GM18502 (cell line): ENCODE measurements at regions not wholly inside any gene's neighbourhood (a gene's known extent, or its start where the extent isn't known, plus 50 kb on each side); places are given as distances from the start of the nearest gene placed in this dataset.
"Not testable (repeated sequence)": the region's sequence is repeated elsewhere in the genome, so short reads cannot be mapped to it uniquely, and the experiment has no call there.

Experiments
- ATAC-seq: cut with Tn5 transposase; IDR thresholded peaks from one replicate; pipeline ENCODE4 v1.9.1; 2021; ENCODE audit warnings: mild to moderate bottlenecking; ENCODE audit not compliant: unreplicated experiment, poor library complexity

DNA sequence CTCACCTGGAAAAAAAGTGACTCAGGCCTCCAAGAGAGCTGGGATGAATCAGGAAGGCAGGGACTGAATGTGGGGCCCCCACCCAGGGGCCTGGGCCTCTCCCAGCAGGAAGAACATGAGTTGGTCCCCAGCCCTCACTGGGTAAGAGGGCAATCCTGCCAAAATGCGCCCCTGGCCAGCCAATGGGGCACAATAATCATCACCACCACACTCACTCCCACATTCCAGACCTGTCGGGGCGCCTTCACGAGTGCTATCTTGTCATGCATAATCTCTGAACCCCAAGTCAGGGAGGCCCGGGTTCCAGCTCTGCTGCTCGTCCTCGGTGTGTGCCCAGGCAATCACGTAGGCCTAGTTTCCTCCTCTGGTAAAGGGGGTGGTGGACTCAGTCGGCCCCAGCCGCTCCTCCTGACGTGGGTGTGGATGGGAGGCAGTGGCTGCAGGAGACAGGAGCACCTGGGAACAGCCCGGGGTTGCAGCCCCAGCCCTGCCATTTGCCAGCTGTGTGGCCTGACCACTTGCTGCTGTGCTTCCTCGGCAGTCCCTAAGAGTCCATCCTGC, 115.1 kb downstream of the CYP26B1 start:
- no peak for ATAC-seq

DNA sequence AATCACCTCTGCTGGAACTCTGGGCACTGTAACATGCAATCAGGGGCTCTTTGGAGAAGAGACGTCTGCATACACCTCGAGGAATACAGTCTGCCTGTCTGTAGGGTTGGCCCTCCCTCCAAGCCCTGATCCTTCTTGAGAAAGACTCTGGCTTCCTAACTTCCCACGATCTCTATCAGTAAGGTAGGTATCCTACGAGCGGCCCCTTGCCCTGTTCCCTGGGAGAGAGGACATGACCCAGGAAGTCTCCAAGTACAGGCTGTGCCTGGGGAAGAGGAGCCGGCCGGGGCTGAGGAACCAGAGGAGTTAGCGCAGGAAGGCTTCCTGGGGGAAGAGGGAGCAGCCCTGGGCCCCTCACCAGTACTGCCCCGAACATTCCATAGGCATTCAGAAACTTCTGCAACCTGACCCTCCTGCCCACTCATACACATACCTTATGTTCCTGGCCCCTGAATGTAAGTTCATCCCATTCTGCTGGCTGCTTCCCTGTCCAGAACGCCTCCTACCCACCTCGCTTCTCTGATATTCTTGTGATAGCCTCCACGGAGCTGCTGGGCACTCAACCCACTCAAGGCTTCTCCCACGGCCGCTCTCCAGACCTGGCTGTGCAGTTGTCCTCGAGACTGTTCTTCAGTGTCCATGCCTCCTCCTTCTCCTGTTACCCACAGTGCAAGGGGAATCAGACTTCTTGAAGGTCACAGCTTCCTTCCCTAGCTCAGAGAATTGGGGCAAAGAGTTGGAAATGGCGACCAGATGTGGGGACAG, 116.1 kb downstream of the CYP26B1 start:
- ATAC-seq = no peak

DNA sequence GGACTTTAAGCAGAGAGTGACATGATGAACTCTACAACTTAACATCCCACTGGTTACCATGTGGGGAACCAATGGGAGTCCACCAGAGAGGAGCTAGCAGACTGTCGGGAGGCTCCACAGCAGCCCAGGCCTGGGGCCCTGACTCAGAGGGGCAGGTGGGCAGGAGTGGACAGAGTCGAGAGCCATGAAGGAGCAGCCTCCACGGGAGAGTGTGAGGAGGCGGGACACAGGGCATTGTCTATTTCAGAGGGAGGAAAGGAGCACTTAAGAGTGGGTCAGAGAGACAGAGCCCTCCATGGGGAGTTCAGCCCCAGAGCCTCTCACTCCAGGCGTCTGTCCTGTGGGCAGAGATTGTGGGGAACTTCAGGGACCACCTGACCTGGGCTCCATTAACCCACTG, 118.7 kb downstream of the CYP26B1 start:
- no peak for ATAC-seq

DNA sequence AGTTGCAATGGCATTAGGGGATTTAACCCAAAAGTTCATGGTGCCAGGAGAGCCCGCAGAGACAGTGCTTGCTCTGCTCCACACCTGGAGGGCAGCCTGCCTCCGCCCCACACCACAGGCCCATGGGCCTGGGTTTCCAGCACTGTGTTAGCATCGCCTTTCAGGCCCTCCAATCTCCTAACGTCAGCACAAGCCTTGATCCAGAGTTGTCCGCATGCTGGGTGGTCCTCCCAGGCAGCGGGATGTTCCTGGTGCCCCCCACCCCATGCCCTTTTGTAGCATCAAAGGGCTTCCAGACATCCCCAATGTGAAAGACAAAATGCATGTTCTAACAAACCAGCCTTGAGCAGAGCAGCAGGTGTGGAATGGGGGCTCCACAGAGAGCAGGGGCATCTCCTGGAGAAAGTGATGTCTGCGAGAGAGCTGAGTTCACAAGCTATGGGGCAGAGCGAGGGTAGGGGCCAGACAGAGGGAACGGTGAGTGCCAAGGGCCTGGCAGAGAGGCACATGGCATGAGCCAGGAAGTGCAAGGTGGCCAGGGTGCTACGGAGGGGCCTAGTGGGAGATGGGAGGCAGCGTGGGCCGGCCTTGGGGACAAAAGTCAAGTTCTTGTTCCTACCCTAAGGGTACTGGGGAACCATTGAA, 119.2 kb downstream of the CYP26B1 start:
- no peak for ATAC-seq

DNA sequence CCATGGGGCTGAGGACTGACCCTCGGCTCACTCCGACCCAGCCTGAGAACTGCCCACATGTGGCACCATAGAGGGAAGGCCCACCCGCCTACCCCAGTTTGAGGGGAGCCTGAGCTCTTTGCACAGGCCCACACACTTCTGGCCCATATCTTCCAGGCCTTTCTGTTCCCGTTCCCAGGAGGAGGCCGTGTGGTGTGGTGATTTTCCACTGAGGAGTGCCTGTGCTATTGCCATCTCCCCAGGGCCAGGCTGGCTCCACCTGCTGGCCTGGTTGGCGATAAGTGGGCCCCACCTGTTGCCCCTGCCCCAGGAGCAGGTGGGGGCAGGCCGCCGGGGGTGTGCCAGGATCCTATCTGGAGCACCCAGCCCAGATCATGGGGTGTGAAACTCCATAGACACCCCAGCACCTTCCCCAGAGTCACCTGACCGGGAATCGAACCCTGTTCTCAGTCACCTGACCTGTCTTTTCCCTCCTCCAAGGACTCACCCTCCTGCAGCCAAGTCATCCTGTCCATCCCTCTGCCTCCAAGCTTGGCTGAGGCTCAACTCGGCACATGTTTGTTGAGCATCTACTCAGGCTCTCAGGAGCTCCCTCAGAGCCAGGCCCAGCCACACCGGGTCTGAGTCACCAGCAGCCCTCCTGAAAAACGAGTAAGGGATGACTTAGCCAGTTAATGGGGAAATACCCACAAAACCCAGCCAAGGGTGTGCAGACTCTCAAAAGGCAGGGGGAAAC, 120.1 kb downstream of the CYP26B1 start:
- no peak for ATAC-seq

DNA sequence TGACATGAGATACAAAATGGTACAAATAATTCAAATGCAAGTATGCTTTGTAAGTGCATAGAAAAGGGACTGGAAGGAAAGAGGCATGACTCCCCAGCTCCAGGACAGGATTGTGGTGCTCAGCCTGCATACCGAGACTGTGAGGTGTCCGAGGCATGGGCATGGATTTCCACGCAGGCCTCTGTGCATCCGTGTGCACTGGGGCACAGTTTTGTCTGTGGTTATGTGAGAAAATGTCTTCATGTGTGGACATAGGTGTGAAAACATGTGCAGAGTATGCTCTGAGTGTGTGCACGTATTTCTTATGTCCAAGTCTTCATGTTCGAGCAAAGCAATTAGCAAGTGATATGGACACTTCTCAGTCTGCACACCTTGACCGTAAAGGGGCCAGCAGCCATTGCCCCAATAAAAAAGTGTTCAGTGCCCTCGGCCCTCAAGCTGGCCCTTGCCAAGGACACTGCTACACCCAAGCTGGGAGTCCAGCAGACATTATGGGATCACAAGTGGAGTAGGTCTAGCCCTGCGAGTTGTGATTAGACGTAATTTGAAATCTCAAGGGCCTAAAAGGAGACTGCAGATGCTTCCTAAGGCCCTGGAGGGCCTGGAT, 120.7 kb downstream of the CYP26B1 start:
- ATAC-seq = no peak

DNA sequence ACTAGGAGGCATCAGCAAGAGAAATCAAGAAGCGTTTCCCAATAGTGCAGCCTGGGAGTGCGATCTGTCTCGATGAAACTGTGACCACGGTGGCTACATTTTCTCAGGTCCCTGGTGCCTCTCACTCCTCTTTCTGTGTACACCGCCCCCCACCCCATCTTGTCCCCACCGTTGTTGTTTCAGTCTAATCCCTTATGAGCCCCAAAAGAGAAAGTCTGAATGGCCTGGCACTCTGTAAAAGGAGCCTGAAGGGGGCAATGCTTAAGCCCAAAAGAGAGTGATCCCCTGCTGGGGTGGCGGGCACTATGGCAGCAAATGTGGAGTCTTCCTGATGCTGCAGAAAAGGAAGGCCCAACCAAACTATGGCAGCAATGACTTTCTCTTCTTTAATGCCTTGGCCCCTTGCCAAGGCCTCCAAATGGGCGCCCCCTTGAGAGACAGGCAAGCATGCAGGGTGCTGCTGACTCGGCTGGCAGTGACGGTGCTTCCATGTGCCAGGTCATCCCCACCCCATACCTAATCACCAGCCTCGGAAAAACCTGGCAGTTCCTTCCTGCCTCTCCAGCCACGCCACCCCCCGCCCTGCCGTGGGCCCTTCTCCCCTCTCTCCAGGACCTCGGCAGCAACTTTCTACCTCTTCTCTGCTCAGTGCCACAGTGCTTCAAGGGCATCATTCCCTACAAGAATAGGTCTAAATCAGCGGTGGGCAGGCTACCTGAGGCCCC, 123.0 kb downstream of the CYP26B1 start:
- no peak for ATAC-seq

DNA sequence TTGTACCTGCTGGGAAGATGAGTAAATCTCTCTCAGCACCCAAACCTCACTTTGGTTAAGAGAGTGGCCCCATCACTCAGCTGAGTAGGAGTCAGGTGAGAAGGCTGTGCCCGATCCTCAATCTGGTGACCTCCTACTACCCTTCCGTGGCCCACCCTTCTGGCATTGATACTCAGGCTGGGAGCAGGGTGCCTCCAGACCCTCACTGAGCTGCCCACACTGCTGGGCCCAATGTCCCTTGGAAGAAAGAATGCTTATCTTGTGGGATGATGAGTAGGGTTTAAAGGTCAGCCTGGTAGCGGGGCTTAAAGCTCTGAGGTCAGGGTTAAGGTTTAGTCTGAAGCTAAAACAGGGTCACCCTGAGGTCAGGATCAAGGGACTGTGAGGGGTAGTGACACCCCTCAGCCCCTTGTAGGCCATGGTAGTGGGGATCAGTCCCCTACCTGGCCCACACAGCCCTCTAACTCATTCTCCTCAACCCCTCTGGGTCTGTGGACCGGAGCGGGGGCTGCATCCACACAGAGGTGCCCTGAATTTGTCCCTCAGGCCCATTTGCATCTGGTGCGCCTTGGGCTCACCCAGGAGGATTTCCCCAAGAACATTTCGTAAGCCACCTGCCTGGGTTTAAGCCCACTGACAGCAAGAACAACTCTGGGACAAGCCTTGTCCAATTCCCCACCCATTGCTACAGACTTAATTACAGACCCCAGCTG, 123.8 kb downstream of the CYP26B1 start:
- ATAC-seq = no peak

DNA sequence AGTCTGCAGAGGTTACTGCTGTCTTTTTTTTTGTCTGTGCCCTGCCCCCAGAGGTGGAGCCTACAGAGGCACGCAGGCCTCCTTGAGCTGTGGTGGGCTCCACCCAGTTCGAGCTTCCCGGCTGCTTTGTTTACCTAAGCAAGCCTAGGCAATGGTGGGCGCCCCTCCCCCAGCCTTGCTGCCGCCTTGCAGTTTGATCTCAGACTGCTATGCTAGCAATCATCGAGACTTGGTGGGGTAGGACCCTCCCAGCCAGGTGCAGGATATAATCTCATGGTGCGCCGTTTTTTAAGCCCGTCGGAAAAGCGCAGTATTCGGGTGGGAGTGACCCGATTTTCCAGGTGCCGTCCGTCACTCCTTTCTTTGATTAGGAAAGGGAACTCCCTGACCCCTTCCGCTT, 126.3 kb downstream of the CYP26B1 start:
- not testable (repeated sequence) for ATAC-seq

DNA sequence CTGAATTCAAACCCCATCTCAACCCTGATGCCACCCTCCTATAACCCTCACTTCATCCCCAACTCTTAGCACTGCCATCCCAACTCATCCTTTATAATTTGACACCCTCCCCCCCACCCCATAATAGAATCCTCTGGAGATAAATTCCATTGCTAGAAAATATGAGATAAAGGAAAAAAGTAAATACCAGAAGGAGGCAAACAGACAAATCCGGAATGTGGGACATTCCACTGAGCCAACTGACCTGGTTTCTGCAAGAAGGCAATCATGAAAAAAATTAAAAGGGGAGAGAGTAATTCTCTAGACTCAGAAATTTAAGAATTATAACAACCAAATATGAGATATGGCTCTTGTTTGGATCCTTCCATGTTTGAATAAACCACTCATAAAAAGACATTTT, 132.4 kb downstream of the CYP26B1 start:
- ATAC-seq = no peak

DNA sequence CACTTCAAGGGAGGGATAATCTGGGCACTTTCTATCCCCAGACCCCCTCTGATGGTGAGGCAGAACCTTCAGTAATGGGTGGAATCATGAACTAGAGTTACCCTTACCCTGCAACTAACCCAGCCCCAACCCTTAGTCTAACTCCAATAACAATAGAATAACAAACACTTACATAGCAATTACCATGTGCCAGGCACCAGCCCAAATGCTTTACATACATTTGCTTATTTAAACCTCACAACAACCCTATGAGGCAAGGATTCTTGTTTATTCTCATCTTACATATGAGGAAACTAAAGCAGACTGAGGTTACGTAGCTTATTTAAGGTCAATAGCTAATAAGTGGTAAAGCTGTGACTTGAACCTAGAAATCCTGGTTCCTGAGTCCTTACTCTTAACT, 132.8 kb downstream of the CYP26B1 start:
- ATAC-seq = no peak

DNA sequence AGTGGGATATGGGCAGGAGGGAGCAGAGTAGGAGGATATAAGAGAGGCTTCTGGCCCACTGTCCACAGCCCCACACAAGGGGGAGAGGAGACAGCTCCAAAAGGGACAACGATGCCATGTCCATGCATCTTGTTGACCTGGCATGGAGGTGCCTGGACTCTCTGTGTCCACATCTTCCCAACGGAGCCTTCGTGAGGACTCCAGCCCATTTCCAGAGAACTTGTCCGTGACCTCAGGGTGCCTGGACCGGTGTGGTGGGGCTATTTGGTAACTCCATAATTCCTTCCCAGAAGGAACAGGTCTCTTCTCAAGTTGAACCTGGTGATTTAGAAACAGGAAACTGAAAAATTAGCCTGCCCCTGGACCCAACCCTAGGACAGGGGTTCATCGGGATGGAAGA, 133.9 kb downstream of the CYP26B1 start:
- ATAC-seq = no peak

DNA sequence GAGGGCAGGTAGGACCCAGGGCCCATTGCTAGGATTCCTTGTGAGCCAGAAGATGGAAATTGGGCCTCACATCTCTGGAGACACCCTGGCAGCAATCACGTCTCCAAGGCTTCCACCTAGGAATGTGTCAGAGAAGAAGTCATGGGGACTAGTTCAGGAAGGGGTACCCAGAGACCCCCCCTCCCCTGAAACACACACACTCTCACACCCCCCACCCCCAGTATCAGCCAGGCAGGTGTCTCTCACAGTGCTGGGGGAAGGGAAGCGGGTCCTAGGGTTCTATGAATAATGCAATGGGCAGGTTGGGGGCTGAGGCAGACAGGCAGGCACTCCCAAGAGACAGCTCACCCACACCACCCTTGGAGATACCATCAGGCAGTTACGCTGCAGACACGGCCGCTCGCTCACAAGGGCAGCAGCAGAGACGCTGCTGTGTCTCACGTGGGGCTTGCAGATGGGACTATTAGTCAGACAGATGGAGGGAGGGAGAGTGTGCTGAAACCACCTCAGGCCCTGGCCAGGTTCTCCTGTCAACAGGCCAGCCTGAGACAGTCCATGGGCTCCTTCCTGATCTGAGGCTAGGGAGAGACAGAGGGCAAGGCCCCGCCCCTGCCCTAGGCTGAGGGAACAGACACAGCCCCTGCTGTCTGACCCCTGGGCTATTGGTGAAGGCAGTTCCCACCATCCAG, 134.6 kb downstream of the CYP26B1 start:
- no peak for ATAC-seq

DNA sequence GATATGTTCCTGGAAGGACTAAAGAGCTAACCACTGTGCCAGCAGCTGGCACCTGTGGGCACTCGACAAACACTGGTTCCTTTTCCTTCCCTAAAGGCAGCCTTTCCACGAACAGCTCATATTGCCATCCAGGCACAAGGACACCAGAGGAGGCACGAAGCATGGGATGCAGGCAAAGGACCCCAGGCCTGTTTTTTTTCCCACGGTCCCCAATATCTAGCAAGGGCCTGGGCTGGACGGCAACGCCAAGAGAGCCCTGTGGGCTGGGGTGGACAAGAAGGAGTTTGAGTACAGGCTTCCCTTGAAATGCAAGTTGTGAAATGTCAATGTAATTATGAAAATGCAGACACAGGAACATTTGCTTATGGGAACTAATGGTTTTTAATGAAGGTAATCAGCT, 135.9 kb downstream of the CYP26B1 start:
- ATAC-seq = no peak

DNA sequence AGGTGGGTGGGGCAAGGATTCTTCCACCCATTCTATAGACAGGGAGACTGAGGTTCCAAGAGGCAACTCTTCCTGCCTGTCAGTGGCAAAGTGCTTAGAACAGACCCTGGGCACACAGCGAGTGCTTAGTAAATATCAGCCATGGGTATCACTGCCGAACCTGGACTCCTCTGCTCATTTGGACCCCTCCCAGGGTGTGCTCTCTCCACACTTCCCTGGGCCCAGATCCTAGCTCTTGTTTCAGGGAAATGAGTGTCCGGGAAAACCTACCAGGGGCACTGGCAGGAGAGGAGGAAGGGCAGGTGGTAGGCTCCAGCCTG, 136.3 kb downstream of the CYP26B1 start:
- ATAC-seq = no peak

DNA sequence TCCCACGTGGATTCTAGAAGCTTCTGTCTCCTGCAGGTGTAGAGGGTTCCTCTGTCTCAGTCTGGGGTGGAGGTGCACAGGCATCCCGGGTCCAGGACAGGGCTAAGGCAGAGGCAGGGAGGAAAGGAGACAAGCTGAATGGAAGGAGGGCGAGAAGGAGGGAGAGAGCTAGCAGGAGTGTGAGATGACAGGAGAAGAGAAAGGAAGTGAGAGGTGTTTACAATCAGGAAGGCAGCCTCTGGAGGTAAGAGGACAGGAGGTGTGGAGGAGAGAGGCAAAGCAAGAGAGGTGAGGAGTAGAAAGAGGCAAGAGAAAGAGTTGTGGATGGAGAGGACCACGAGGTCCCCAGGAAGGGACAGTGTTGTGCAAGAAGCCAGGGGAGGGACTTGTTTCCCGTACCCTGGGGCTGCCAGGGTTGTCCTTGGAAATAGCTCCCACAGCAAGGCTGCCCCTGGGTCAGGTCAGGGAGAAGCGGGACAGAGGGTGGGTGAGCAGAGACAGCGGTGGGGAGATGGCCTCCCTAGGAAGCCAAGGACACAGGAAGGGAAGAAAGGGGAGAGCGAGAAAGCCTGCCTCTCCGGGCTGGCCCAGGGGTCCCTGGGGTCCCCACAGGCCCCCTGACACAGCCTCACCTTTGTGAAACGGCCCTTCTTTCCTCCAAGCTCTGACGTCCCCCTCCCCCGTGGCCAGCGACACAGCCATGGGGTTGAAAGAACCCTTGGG, 136.9 kb downstream of the CYP26B1 start:
- no peak for ATAC-seq

DNA sequence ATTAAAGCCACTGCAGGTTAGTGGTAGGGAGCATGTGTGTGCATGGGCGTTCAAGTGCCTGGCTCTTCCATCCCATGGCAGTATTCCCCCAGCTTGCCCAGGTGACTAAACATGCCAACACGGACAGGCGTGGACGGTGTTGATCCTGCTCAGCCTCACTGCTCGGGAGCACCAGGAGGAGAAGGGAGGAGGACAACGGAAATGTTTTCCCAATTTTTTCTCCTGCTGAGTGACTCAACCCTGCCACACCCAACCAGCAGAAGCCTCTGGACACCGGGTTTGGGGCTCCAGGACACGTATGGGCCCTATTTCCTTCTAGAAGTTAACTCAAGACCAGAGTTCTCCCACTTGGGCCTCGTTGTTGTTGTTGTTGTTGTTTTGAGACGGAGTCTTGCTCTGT, 139.1 kb downstream of the CYP26B1 start:
- no peak for ATAC-seq

DNA sequence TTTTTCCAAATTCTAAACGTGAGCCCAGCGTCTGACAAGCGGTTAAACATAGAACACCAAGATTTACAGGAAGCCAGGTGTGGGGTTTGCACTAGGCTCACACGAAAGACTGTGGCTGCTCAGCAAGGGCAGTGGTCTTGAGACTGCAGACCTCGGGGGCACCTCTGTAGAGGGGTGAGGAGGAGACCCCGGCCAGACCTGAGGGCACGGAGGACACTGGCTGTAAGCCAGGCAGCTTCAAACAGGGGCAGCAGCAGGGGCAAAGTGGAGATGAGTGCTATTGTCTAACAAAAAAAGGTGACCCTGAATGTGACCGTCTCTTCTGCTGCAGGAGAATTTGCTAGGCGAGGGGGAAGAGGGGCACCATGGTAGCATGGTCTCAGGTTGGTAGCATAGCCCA, 140.3 kb downstream of the CYP26B1 start:
- no peak for ATAC-seq
